ENCODE measurements at regions not wholly inside any gene's neighbourhood (a gene's known extent, or its start where the extent isn't known, plus 50 kb on each side); places are given as distances from the start of the nearest gene placed in this dataset.

DNA sequence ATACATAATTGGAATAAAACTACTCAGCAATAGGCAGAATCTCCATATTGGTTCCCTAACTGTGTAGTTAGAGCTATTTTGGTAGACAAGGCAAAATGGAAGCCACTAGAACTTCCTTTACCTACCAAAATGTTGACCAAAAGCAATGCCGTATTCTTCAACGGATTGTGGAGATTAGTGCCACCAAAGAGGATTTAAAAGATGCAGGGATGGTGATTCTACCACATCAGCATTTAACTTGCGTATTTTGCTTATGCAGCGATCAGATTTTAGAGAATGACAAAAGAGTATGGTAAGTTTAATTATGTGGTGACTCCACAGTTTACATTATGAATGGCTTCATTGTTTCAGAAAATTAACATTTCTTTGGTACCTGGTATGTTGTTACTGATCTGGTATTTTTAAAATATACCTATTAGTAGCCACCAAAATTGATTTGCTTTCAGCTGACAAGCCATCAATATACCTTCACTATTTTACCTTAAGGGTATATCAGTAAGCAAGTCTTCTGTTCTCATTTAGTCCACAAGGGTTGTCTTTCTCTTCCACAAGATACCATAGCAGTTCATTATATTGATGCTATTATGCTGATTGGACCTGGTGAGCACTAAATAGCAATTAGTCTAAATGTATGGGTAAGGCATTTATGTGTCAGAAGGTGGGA lies 1910.7 kb upstream of the PRR20A start:
- TF ChIP-seq CTCF (IDR thresholded peaks at IDR 0.05), result no peak
- no peak for TF ChIP-seq POLR2A (IDR thresholded peaks at IDR 0.05)

Data from heart left ventricle (tissue), 13 donors.